ENCODE measurements at regions not wholly inside any gene's neighbourhood (a gene's known extent, or its start where the extent isn't known, plus 50 kb on each side); places are given as distances from the start of the nearest gene placed in this dataset.
A peak's percentile ranks its signal among the peaks of the same experiment; 100 is the strongest.

- ATAC-seq (replicated peaks in 1 of 2) = no peak
- H3K9me3 Mint-ChIP-seq = no peaks in the 10 kb centered on the region
- H3K27me3 Mint-ChIP-seq (ENCODE audit: low read depth) = no peaks in the 10 kb centered on the region
- DNase-seq = no peak
- no peak overlapping the region for H3K27ac Mint-ChIP-seq
- H3K36me3 Mint-ChIP-seq (ENCODE audit: insufficient read depth in 2 of 2) = no peaks in the 10 kb centered on the region
- H3K4me1 Mint-ChIP-seq (ENCODE audit: low read depth) = no peaks in the 10 kb centered on the region
- no peak overlapping the region for H3K4me3 Mint-ChIP-seq
These were observed 112.8 kb downstream of the C1D start for GRCh38 chr2:67950018-67950417.

- Mint-ChIP-seq H3K4me3 (peak overlapping the region in 1 of 2 donors; percentile 33), H3K36me3 (ENCODE audit: insufficient read depth in 2 of 2) (no peaks in the 10 kb centered on the region), H3K9me3 (no peaks in the 10 kb centered on the region)
These were observed 111.9 kb downstream of the C1D start for GRCh38 chr2:67950919-67951318.

GRCh38 chr2:67952066-67952465 lies 110.7 kb downstream of the C1D start:
- Mint-ChIP-seq H3K9me3 (no peaks in the 10 kb centered on the region), H3K27ac (no peak overlapping the region), H3K4me1 (ENCODE audit: low read depth) (no peaks in the 10 kb centered on the region), H3K4me3 (no peak overlapping the region), H3K36me3 (ENCODE audit: insufficient read depth in 2 of 2) (no peaks in the 10 kb centered on the region), H3K27me3 (ENCODE audit: low read depth) (no peaks in the 10 kb centered on the region)
- ATAC-seq (replicated peaks in 1 of 2) = no peak
- DNase-seq = no peak

More at GRCh38 chr2:67950919-67951318, 111.9 kb downstream of the C1D start:
- H3K27me3 Mint-ChIP-seq (ENCODE audit: low read depth) = no peaks in the 10 kb centered on the region
- ATAC-seq (replicated peaks in 1 of 2) (no peak), DNase-seq (no peak)
- H3K4me1 Mint-ChIP-seq (ENCODE audit: low read depth) = no peaks in the 10 kb centered on the region
- no peak overlapping the region for H3K27ac Mint-ChIP-seq

GRCh38 chr2:67954093-67954748 lies 108.6 kb downstream of the C1D start:
- Mint-ChIP-seq H3K4me3 (no peak overlapping the region), H3K36me3 (ENCODE audit: insufficient read depth in 2 of 2) (no peaks in the 10 kb centered on the region), H3K27ac (no peak overlapping the region), H3K9me3 (no peaks in the 10 kb centered on the region), H3K4me1 (ENCODE audit: low read depth) (no peaks in the 10 kb centered on the region), H3K27me3 (ENCODE audit: low read depth) (peaks cover 4% of the 10 kb centered on the region)
- DNase-seq (no peak), ATAC-seq (replicated peaks in 1 of 2) (no peak)

DNA sequence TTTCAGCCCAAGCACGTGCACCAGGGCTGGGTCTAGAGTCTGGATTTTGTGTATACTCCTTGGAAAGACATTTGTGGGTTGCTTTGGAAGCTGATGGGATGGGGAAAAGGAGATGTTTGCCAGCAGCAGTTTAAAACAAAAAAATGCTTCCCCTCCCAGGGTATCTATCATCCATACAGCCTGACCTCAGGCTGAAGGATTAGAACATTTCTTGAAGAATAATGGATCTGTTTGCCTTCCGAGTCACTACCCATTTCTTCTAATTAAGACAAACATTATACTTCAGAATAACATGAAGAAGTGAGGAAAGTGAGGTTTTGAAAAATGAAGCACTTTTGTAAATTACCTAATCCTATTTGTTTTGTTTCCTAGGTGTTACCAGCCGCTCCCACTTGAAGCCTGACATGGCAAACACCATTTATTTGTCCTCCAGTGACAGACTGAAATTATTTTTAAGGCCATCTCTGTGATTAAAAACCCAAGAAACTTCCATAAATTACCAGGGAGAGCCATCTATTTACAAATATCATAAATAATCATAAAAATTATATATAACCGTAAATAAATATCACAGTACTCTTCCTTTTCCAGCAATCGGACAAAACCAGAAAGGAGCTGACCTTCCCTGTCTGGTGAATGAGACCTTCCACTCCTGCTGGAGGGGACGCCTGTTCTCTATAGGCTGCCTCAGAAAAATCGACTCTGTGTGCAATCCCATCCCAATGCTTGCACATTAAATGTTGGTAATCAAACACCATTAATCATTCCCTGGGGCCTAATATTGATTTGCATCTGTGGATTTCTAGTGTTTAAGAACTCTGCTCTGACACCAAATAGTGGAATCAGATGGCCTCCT lies 106.8 kb downstream of the C1D start:
- DNase-seq (no peak), ATAC-seq (replicated peaks in 1 of 2) (no peak)
- Mint-ChIP-seq H3K36me3 (ENCODE audit: insufficient read depth in 2 of 2) (no peaks in the 10 kb centered on the region), H3K9me3 (peaks cover 0 to 4% of the 10 kb centered on the region in 2 donors), H3K27me3 (ENCODE audit: low read depth) (peaks cover 4% of the 10 kb centered on the region), H3K4me3 (no peak overlapping the region), H3K27ac (no peak overlapping the region), H3K4me1 (ENCODE audit: low read depth) (no peaks in the 10 kb centered on the region)

DNA sequence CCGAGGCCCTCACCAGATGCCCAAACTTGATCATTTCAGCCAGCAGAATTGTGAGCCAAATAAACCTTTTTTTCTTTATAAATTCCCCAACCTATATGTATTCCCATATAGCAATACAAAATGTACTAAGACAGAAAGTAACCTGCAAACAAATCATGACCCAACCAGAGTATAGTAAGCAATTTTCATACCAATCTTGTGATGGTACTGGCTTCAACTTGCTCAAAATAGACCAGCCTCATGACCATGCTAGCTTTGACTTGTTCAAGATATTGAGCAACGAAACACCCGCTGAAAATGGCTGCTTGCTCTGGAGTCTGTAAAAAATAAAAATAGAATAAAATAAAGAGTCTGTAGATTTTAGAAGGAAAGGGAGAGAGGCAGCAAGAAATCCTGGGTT lies 97.6 kb downstream of the C1D start:
- no peak for ATAC-seq (replicated peaks in 1 of 2)
- H3K27me3 Mint-ChIP-seq (ENCODE audit: low read depth) = peaks cover 8% of the 10 kb centered on the region

DNA sequence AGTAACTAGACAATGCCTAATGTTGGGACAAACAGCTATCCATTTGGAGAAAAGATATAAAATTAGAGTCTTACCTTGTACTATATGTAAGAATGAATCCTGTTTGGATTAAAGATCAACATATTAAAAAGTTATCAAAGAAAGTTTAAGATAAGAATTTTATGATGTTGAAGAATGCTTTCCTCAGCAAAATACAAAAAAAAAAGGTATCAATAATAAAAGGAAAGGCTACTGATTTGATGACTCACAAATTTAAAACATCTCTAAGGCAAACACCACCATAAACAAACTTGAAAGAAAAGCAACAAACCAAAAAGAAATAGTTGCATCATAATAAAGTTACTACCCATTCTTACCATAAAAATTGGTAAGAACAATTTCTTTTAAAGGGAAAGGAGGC lies 92.7 kb downstream of the C1D start:
- ATAC-seq (replicated peaks in 1 of 2) = no peak
- peaks cover 6% of the 10 kb centered on the region for H3K27me3 Mint-ChIP-seq (ENCODE audit: low read depth)
- no peak for DNase-seq
- H3K4me1 Mint-ChIP-seq (ENCODE audit: low read depth) = no peaks in the 10 kb centered on the region
- no peaks in the 10 kb centered on the region for H3K9me3 Mint-ChIP-seq
- H3K4me3 Mint-ChIP-seq = no peak overlapping the region
- H3K36me3 Mint-ChIP-seq (ENCODE audit: insufficient read depth in 2 of 2) = no peaks in the 10 kb centered on the region
- H3K27ac Mint-ChIP-seq = no peak overlapping the region

More for the DNA sequence above, 97.6 kb downstream of the C1D start:
- Mint-ChIP-seq H3K36me3 (ENCODE audit: insufficient read depth in 2 of 2) (no peaks in the 10 kb centered on the region), H3K4me1 (ENCODE audit: low read depth) (no peaks in the 10 kb centered on the region), H3K9me3 (peaks cover 0 to 2% of the 10 kb centered on the region in 2 donors), H3K27ac (no peak overlapping the region), H3K4me3 (no peak overlapping the region)
- DNase-seq = no peak

GRCh38 chr2:67970542-67970941 lies 92.3 kb downstream of the C1D start:
- DNase-seq (no peak), ATAC-seq (replicated peaks in 1 of 2) (no peak)
- Mint-ChIP-seq H3K4me1 (ENCODE audit: low read depth) (no peaks in the 10 kb centered on the region), H3K27ac (no peak overlapping the region), H3K36me3 (ENCODE audit: insufficient read depth in 2 of 2) (no peaks in the 10 kb centered on the region), H3K9me3 (no peaks in the 10 kb centered on the region), H3K27me3 (ENCODE audit: low read depth) (peaks cover 7% of the 10 kb centered on the region), H3K4me3 (no peak overlapping the region)

- Mint-ChIP-seq H3K27me3 (ENCODE audit: low read depth) (peaks cover 7% of the 10 kb centered on the region), H3K36me3 (ENCODE audit: insufficient read depth in 2 of 2) (no peaks in the 10 kb centered on the region), H3K4me1 (ENCODE audit: low read depth) (no peaks in the 10 kb centered on the region), H3K9me3 (no peaks in the 10 kb centered on the region), H3K27ac (no peak overlapping the region), H3K4me3 (no peak overlapping the region)
- no peak for ATAC-seq (replicated peaks in 1 of 2)
- no peak for DNase-seq
These were observed 88.0 kb downstream of the C1D start for GRCh38 chr2:67974559-67975430.

DNA sequence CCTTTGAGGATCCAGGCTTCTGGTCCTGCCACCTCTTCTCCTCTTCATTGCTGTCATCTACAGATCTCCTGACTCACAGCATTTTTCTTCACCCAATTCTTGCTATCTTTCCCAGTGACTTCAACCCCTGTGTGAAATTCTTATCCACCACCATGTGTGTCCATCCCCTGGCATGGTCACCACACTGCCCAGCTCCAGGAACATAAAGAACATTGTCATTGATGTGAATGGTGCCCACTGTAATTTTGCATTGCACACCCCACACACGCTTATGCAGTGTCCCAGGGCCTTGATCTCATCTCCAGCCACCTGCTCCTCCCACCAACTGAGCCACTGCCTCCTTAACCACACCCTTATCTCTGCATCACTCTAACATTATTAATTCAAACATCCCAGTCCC lies 85.3 kb downstream of the C1D start:
- Mint-ChIP-seq H3K9me3 (peaks cover 0 to 1% of the 10 kb centered on the region in 2 donors), H3K27ac (no peak overlapping the region), H3K4me1 (ENCODE audit: low read depth) (no peaks in the 10 kb centered on the region), H3K4me3 (no peak overlapping the region), H3K27me3 (ENCODE audit: low read depth) (peaks cover 7% of the 10 kb centered on the region), H3K36me3 (ENCODE audit: insufficient read depth in 2 of 2) (peaks cover 0 to 2% of the 10 kb centered on the region in 2 donors)
- ATAC-seq (replicated peaks in 1 of 2) (no peak), DNase-seq (no peak)

DNA sequence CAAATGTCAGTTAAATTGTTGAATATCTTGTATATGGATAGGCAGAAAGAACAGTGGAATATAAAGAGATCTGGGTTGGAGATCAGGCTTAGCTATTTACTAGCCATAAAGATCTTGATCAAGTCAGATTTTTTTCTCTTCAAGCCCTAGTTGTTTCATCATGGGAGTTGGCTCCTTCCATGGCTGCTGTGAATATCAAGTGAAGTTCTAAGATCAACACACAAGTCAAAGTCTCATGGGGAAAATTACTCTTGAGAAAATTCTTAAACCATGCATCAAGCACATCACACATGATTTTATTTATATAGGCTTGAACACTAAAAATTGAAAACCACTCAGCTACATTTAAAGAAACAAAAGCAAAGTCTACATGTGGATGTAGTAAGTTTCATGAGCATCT lies 79.8 kb downstream of the C1D start:
- Mint-ChIP-seq H3K27ac (no peak overlapping the region), H3K4me3 (no peak overlapping the region), H3K36me3 (ENCODE audit: insufficient read depth in 2 of 2) (peaks cover 0 to 2% of the 10 kb centered on the region in 2 donors), H3K9me3 (peaks cover 0 to 1% of the 10 kb centered on the region in 2 donors), H3K27me3 (ENCODE audit: low read depth) (peaks cover 10% of the 10 kb centered on the region), H3K4me1 (ENCODE audit: low read depth) (no peaks in the 10 kb centered on the region)
- ATAC-seq (replicated peaks in 1 of 2) (no peak), DNase-seq (no peak)

- Mint-ChIP-seq H3K4me3 (no peak overlapping the region), H3K9me3 (peaks cover 0 to 1% of the 10 kb centered on the region in 2 donors), H3K4me1 (ENCODE audit: low read depth) (no peaks in the 10 kb centered on the region), H3K36me3 (ENCODE audit: insufficient read depth in 2 of 2) (peaks cover 0 to 2% of the 10 kb centered on the region in 2 donors), H3K27me3 (ENCODE audit: low read depth) (peaks cover 10% of the 10 kb centered on the region), H3K27ac (no peak overlapping the region)
- no peak for ATAC-seq (replicated peaks in 1 of 2)
- no peak for DNase-seq
These were observed 78.2 kb downstream of the C1D start for GRCh38 chr2:67984600-67984999.

DNA sequence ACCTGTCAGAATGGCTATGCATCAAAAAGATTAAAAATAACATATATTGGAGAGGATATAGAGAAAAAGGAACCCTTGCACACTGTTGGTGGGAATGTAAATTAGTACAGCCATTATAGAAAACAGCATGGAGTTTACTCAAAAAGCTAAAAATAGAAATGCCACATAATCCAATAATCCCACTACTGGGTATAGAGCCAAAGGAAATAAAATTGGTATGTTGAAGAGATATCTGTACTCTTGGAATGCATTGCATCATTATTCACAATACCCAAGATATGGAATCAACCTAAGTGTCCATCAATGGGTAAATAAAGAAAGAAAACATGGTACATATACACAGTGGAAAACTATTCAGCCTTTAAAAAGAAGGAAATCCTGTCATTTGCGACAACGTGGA lies 77.2 kb downstream of the C1D start:
- peaks cover 0 to 1% of the 10 kb centered on the region in 2 donors for H3K9me3 Mint-ChIP-seq
- H3K4me1 Mint-ChIP-seq (ENCODE audit: low read depth) = no peaks in the 10 kb centered on the region
- DNase-seq = no peak
- no peak overlapping the region for H3K27ac Mint-ChIP-seq
- H3K36me3 Mint-ChIP-seq (ENCODE audit: insufficient read depth in 2 of 2) = peaks cover 0 to 2% of the 10 kb centered on the region in 2 donors
- peaks cover 10% of the 10 kb centered on the region for H3K27me3 Mint-ChIP-seq (ENCODE audit: low read depth)
- no peak overlapping the region for H3K4me3 Mint-ChIP-seq
- no peak for ATAC-seq (replicated peaks in 1 of 2)

All from activated T-cell treated with anti-CD3 and anti-CD28 coated beads, Interleukin-2, amount 50 U/mL, for 72 hours (primary cell).